Lung (tissue), 11 donors: ENCODE measurements at regions not wholly inside any gene's neighbourhood (a gene's known extent, or its start where the extent isn't known, plus 50 kb on each side); places are given as distances from the start of the nearest gene placed in this dataset.

Source experiments
- ATAC-seq: fragments of 200-7000 bp; cut with Tn5 transposase; one replicate; pipeline ENCODE4 v1.9.1; 2020; ENCODE audit warnings: moderate number of reproducible peaks; ENCODE audit not compliant: insufficient read depth, low FRiP score
- DNase-seq, 3 donors: peaks; one replicate each; pipeline ENCODE4 v3.0.0-alpha.2; 2013 to 2017
- H3K27ac ChIP-seq, 2 donors: one replicate each; pipeline ENCODE4 v1.5.1; 2013; ENCODE audit warnings: mild to moderate bottlenecking in 2 of 2, moderate library complexity in 2 of 2, control low read depth in 1 of 2, inconsistent platforms in 1 of 2, low read depth in 1 of 2, low read length in 1 of 2
- H3K27me3 ChIP-seq, 3 donors: one replicate each; pipeline ENCODE4 v1.5.1; 2013; ENCODE audit warnings: low read length in 2 of 3; ENCODE audit not compliant: control insufficient read depth in 3 of 3, insufficient read depth in 3 of 3
- H3K36me3 ChIP-seq, 4 donors: one replicate each; pipeline ENCODE4 v1.5.1; 2013; ENCODE audit warnings: low read length in 4 of 4, mild to moderate bottlenecking in 1 of 4, moderate library complexity in 1 of 4; ENCODE audit not compliant: control insufficient read depth in 4 of 4, insufficient read depth in 4 of 4
- H3K4me1 ChIP-seq, 5 donors: one replicate each; pipeline ENCODE4 v1.5.1; 2013; ENCODE audit warnings: low read length in 5 of 5, mild to moderate bottlenecking in 2 of 5, moderate library complexity in 1 of 5; ENCODE audit not compliant: control insufficient read depth in 5 of 5, insufficient read depth in 5 of 5
- H3K4me3 ChIP-seq: one replicate; pipeline ENCODE4 v1.5.1; 2013; ENCODE audit warnings: mild to moderate bottlenecking, control low read depth, moderate library complexity
- H3K9ac ChIP-seq, 2 donors: one replicate each; pipeline ENCODE4 v1.5.1; 2013; ENCODE audit warnings: low read length in 2 of 2, control low read depth in 1 of 2; ENCODE audit not compliant: insufficient read depth in 1 of 2
- H3K9me3 ChIP-seq, 4 donors: one replicate each; pipeline ENCODE4 v1.5.1; 2013; ENCODE audit warnings: low read length in 3 of 4, mild to moderate bottlenecking in 1 of 4, moderate library complexity in 1 of 4; ENCODE audit not compliant: control insufficient read depth in 4 of 4, insufficient read depth in 3 of 4
- WGBS, 2 donors: extraction: QIAGEN DNeasy Blood & Tissue Kit; methylation state at CpG; one replicate each; pipeline ENCODE4 v1.1.7; 2013; 5-methylcytosine and 5-hydroxymethylcytosine counted together
- TF ChIP-seq, protein P1 (sequence below): IDR thresholded peaks from 2 replicates; pipeline ENCODE4 v1.5.1; 2012; ENCODE audit warnings: mild to moderate bottlenecking; ENCODE audit errors: control extremely low read depth, extremely low read depth
- donor health status: control.
- donor health status: control.
- donor health status: Bipolar disorder and iron deficiency.
- donor health status: healthy.
- donor health status: DM: yes; HTN: yes; CAD: no.

DNA sequence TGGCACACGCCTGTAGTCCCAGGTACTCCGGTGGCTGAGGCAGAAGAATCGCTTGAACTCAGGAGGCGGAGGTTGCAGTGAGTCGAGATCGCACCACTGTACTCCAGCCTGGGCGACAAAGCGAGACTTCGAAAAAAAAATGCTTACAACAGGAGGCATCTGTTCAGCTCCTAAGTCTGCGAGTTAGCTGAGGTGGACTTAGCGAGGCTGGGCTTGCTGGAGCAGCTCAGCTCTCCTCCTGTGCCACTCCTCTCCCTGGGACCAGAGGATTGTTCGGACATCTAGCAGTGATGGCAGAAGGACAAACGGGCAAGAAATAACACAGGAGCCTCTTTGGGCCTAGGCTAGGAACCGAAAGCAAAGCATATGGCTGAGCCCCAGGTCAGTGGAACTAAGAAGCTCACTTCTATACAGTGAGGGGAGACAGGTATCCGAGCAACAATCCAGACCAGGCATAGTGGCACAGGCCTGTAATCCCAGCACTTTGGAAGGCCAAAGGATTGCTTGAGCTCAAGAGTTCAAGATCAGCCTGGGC, 260.1 kb downstream of the GLI2 start:
- DNase-seq, result no peak
- 94 to 95% methylated on average over 15 of the region's 15 CpGs for WGBS, 2 donors
- TF ChIP-seq, protein P1, sequence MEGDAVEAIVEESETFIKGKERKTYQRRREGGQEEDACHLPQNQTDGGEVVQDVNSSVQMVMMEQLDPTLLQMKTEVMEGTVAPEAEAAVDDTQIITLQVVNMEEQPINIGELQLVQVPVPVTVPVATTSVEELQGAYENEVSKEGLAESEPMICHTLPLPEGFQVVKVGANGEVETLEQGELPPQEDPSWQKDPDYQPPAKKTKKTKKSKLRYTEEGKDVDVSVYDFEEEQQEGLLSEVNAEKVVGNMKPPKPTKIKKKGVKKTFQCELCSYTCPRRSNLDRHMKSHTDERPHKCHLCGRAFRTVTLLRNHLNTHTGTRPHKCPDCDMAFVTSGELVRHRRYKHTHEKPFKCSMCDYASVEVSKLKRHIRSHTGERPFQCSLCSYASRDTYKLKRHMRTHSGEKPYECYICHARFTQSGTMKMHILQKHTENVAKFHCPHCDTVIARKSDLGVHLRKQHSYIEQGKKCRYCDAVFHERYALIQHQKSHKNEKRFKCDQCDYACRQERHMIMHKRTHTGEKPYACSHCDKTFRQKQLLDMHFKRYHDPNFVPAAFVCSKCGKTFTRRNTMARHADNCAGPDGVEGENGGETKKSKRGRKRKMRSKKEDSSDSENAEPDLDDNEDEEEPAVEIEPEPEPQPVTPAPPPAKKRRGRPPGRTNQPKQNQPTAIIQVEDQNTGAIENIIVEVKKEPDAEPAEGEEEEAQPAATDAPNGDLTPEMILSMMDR, result no peak

DNA sequence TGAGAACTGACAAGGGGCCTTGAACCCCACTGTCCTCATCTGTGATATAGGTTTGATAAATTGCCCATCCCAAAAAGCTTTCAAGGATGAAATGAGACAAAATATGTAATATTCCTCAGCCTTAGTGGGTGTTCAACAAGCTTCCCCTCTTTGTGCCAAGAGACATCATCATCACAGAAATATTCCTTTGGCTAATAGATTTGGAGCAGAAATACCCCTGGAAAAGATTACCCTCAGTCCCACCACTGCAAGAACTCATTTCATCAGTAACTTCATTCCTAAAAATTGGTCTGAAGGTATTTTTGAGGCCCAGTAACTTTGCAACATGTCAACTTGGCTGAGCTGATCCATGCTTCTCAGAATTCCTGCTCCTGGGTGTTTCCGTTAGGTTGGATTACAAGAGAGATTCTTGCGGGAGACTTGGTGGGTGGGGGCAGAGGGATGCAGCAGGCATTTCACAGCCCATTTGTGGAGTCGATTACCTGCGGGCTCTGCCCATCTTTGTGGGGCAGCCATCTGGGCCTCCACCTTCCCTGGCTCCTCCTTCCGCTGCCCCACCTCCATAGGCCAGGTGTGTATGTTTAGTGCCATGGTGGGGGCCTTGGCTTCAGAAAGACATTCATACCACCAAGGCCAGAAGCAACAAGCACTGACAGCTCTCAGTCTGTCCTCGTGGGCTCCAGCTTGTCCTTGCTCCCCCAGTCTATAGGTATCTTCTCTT, 263.9 kb downstream of the GLI2 start:
- no peak overlapping the region for H3K27ac ChIP-seq
- no peaks in the 10 kb centered on the region for H3K27me3 ChIP-seq
- no peak overlapping the region for H3K4me3 ChIP-seq
- DNase-seq (no peak), ATAC-seq (no peak)
- no peak overlapping the region for H3K9ac ChIP-seq
- no peaks in the 10 kb centered on the region for H3K36me3 ChIP-seq
- peaks cover 0 to 2% (median 0%) of the 10 kb centered on the region in 4 donors for H3K9me3 ChIP-seq
- TF ChIP-seq, protein P1, result no peak
- WGBS, 2 donors, result 79 to 85% methylated on average over 6 of the region's 6 CpGs
- no peaks in the 10 kb centered on the region for H3K4me1 ChIP-seq

More for the DNA sequence above, 260.1 kb downstream of the GLI2 start:
- Histone ChIP-seq H3K4me1 (no peaks in the 10 kb centered on the region), H3K9me3 (no peaks in the 10 kb centered on the region), H3K27ac (no peak overlapping the region), H3K27me3 (no peaks in the 10 kb centered on the region), H3K36me3 (peaks cover 0 to 7% (median 3%) of the 10 kb centered on the region in 4 donors), H3K9ac (no peak overlapping the region), H3K4me3 (no peak overlapping the region)
- no peak for ATAC-seq

DNA sequence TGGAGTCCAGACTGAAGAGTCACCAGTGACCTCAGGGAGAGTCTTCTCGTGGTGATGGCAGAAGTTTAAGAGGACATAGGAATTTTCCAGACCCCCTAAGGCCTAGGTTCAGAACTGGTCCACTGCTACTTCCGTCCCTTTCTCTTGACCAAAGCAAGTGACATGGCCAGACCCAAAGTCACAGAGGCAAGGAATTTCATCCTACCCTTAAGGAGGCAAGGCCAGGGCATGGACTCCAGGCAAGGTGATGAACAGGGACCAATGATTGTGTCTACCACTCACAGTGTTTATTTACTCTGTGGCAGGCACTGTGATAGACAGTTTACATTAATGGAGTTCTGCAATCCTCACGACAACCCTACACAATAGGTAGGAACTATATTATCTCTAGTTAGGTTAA, 265.1 kb downstream of the GLI2 start:
- Histone ChIP-seq H3K27ac (no peak overlapping the region), H3K4me3 (no peak overlapping the region), H3K27me3 (peaks cover 0 to 4% (median 0%) of the 10 kb centered on the region in 3 donors), H3K4me1 (peaks cover 0 to 5% (median 0%) of the 10 kb centered on the region in 5 donors), H3K9me3 (peaks cover 0 to 2% (median 0%) of the 10 kb centered on the region in 4 donors), H3K9ac (no peak overlapping the region), H3K36me3 (no peaks in the 10 kb centered on the region)
- ATAC-seq (no peak), DNase-seq (no peak)
- TF ChIP-seq, protein P1, result no peak
- WGBS, 2 donors, result 81 to 87% methylated on average over 3 of the region's 3 CpGs
